ENCODE measurements at regions not wholly inside any gene's neighbourhood (a gene's known extent, or its start where the extent isn't known, plus 50 kb on each side); places are given as distances from the start of the nearest gene placed in this dataset.

DNA sequence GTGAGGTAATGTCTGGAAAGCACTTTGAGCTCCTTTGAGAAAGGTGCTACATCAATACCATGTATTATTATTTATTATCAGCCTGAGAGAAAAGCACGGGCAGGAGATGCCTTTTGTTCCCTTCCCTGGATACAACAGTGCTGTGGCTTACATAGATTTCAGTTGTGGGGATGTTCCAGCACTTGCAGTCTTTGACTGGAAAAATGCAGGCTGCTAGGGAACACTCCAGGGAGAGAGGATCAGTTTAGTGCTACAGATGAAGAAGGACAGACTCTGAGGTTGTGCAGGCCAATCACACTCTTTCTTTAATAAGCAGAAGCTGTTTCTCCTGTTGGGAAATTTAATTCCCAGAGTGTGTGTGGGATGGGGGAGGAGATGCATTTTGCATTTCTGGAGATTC lies 94.5 kb upstream of the OBI1 start:
- H3K36me3 Mint-ChIP-seq, result no peaks in the 10 kb centered on the region
- TF ChIP-seq CTCF (IDR thresholded peaks at IDR 0.05), result no peak
- intact Hi-C loops (cut with micrococcal nuclease), result no loop called here
- Histone ChIP-seq H3K9ac (ENCODE audit: insufficient read depth, low read length, poor library complexity, severe bottlenecking) (no peak overlapping the region), H4K20me1 (ENCODE audit: insufficient read depth, low read length) (no peaks in the 10 kb centered on the region), H3K27me3 (ENCODE audit: control insufficient read depth in 2 of 2, insufficient read depth in 2 of 2, low read length in 2 of 2) (peaks cover 0 to 3% of the 10 kb centered on the region in 2 donors), H3K4me2 (replicated peaks; ENCODE audit: extremely low read depth, low read length, poor library complexity, severe bottlenecking) (no peak overlapping the region), H3K27ac (ENCODE audit: low read depth in 1 of 2, low read length in 2 of 2) (no peak overlapping the region), H3K36me3 (replicated peaks in 1 of 2; ENCODE audit: control insufficient read depth in 1 of 2, insufficient read depth in 2 of 2, low read length in 2 of 2) (no peaks in the 10 kb centered on the region), H3K4me1 (ENCODE audit: control insufficient read depth in 1 of 2, insufficient read depth in 2 of 2, low read length in 2 of 2) (no peaks in the 10 kb centered on the region), H2AFZ (ENCODE audit: insufficient read depth, low read depth, low read length, poor library complexity, severe bottlenecking) (no peak overlapping the region), H3K4me3 (replicated peaks in 1 of 3; ENCODE audit: low read depth in 2 of 3, low read length in 3 of 3) (no peak overlapping the region), H3K79me2 (ENCODE audit: insufficient read depth, low read length) (no peaks in the 10 kb centered on the region), H3K9me3 (replicated peaks in 1 of 2; ENCODE audit: control insufficient read depth in 1 of 2, insufficient read depth in 1 of 2, low read length in 2 of 2) (no peaks in the 10 kb centered on the region)
- peaks cover 0 to 3% (median 0%) of the 10 kb centered on the region in 7 donors for H3K9me3 Mint-ChIP-seq
- H3K27ac Mint-ChIP-seq, result no peak overlapping the region
- WGBS (ENCODE audit: insufficient coverage), result 86% methylated on average over 1 of the region's 1 CpG
- no peak for DNase-seq
- H3K4me1 Mint-ChIP-seq, result no peaks in the 10 kb centered on the region
- no peak overlapping the region for H3K4me3 Mint-ChIP-seq
- peaks cover 0 to 3% (median 2%) of the 10 kb centered on the region in 3 donors for H3K27me3 Mint-ChIP-seq (ENCODE audit: low read depth in 3 of 3)

DNA sequence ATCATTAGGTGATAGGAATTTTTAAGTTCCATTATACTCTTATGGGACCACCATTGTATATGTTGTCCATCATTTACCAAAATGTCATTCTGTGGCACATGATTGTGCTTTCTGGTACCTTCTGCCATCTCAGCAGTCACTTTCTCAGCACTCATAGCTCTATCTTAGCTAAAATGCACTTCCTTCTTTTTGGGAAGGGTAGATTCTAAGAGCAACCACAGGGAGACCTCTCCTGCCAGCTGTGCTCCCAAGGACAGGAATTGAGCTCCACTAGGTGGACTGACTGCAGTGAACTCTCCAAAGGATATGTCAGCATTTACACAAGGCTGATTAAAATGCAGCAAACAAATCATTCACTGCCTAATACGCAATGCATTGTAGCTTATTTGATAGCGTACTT lies 91.8 kb upstream of the OBI1 start:
- H3K4me3 Mint-ChIP-seq, result no peak overlapping the region
- Histone ChIP-seq H3K4me2 (replicated peaks; ENCODE audit: extremely low read depth, low read length, poor library complexity, severe bottlenecking) (no peak overlapping the region), H3K4me3 (replicated peaks in 1 of 3; ENCODE audit: low read depth in 2 of 3, low read length in 3 of 3) (no peak overlapping the region), H3K79me2 (ENCODE audit: insufficient read depth, low read length) (no peaks in the 10 kb centered on the region), H3K27me3 (ENCODE audit: control insufficient read depth in 2 of 2, insufficient read depth in 2 of 2, low read length in 2 of 2) (peaks cover 0 to 3% of the 10 kb centered on the region in 2 donors), H3K36me3 (replicated peaks in 1 of 2; ENCODE audit: control insufficient read depth in 1 of 2, insufficient read depth in 2 of 2, low read length in 2 of 2) (no peaks in the 10 kb centered on the region), H3K4me1 (ENCODE audit: control insufficient read depth in 1 of 2, insufficient read depth in 2 of 2, low read length in 2 of 2) (no peaks in the 10 kb centered on the region), H4K20me1 (ENCODE audit: insufficient read depth, low read length) (no peaks in the 10 kb centered on the region), H3K27ac (ENCODE audit: low read depth in 1 of 2, low read length in 2 of 2) (no peak overlapping the region), H2AFZ (ENCODE audit: insufficient read depth, low read depth, low read length, poor library complexity, severe bottlenecking) (no peak overlapping the region), H3K9ac (ENCODE audit: insufficient read depth, low read length, poor library complexity, severe bottlenecking) (no peak overlapping the region), H3K9me3 (replicated peaks in 1 of 2; ENCODE audit: control insufficient read depth in 1 of 2, insufficient read depth in 1 of 2, low read length in 2 of 2) (no peaks in the 10 kb centered on the region)
- peaks cover 0 to 5% (median 0%) of the 10 kb centered on the region in 7 donors for H3K9me3 Mint-ChIP-seq
- WGBS (ENCODE audit: insufficient coverage), result no CpG with 5 or more reads among the region's 2 CpGs
- H3K36me3 Mint-ChIP-seq, result no peaks in the 10 kb centered on the region
- no peak for DNase-seq
- no peak for TF ChIP-seq CTCF (IDR thresholded peaks at IDR 0.05)
- peaks cover 0 to 7% (median 0%) of the 10 kb centered on the region in 3 donors for H3K27me3 Mint-ChIP-seq (ENCODE audit: low read depth in 3 of 3)
- no peak overlapping the region for H3K27ac Mint-ChIP-seq
- H3K4me1 Mint-ChIP-seq, result no peaks in the 10 kb centered on the region
- intact Hi-C loops (cut with micrococcal nuclease), result no loop called here

Data from CD14-positive monocyte (primary cell).